Liver (tissue), 8 donors: ENCODE measurements at regions not wholly inside any gene's neighbourhood (a gene's known extent, or its start where the extent isn't known, plus 50 kb on each side); places are given as distances from the start of the nearest gene placed in this dataset.

Experiments used
- DNase-seq: peaks from one replicate; pipeline ENCODE4 v3.0.0-alpha.2; 2017; ENCODE audit warnings: low spot score
- H3K27ac ChIP-seq, 2 donors: one replicate each; pipeline ENCODE4 v1.7.0; 2013; ENCODE audit warnings: inconsistent platforms in 2 of 2, low read length in 2 of 2, control low read depth in 1 of 2, low read depth in 1 of 2, mild to moderate bottlenecking in 1 of 2
- H3K27me3 ChIP-seq, 4 donors: one replicate each; pipeline versions ENCODE4 v1.6.1 to v1.7.0; 2013; ENCODE audit warnings: low read length in 3 of 4, inconsistent platforms in 1 of 4, mild to moderate bottlenecking in 1 of 4, moderate library complexity in 1 of 4; ENCODE audit not compliant: control insufficient read depth in 4 of 4, insufficient read depth in 4 of 4
- H3K36me3 ChIP-seq, 4 donors: one replicate each; pipeline versions ENCODE4 v1.6.1 to v1.7.0; 2013; ENCODE audit warnings: low read length in 3 of 4, mild to moderate bottlenecking in 3 of 4, low read depth in 1 of 4, moderate library complexity in 1 of 4; ENCODE audit not compliant: control insufficient read depth in 4 of 4, insufficient read depth in 3 of 4
- H3K4me1 ChIP-seq, 4 donors: one replicate each; pipeline versions ENCODE4 v1.6.1 to v1.7.0; 2013; ENCODE audit warnings: low read length in 3 of 4, mild to moderate bottlenecking in 3 of 4, moderate library complexity in 1 of 4; ENCODE audit not compliant: control insufficient read depth in 4 of 4, insufficient read depth in 4 of 4
- H3K4me3 ChIP-seq, 3 donors: one replicate each; pipeline versions ENCODE4 v1.6.1 to v1.7.0; 2013; ENCODE audit warnings: low read length in 3 of 3, control low read depth in 1 of 3, low read depth in 1 of 3, mild to moderate bottlenecking in 1 of 3
- H3K9ac ChIP-seq, 2 donors: one replicate each; pipeline ENCODE4 v1.7.0; 2013; ENCODE audit warnings: low read length in 2 of 2, mild to moderate bottlenecking in 2 of 2, moderate library complexity in 2 of 2, control low read depth in 1 of 2, low read depth in 1 of 2
- H3K9me3 ChIP-seq, 4 donors: one replicate each; pipeline versions ENCODE4 v1.6.1 to v1.7.0; 2013; ENCODE audit warnings: low read length in 3 of 4; ENCODE audit not compliant: control insufficient read depth in 4 of 4
- EGR1 ChIP-seq, 2 donors: IDR thresholded peaks; 2 replicates each; pipeline ENCODE4 v1.6.1; 2016 to 2018; ENCODE audit warnings: antibody characterized with exemption in 2 of 2, low read depth in 2 of 2
- FOXA1 ChIP-seq: IDR thresholded peaks from 2 replicates; pipeline ENCODE4 v1.6.1; 2016; ENCODE audit warnings: antibody characterized with exemption
- FOXA2 ChIP-seq: IDR thresholded peaks from 2 replicates; pipeline ENCODE4 v1.6.1; 2016; ENCODE audit warnings: antibody characterized with exemption
- GABPA ChIP-seq, 2 donors: IDR thresholded peaks in 1 of 2; conservative IDR thresholded peaks in 1 of 2; 2 replicates each; pipeline ENCODE4 v1.6.1; 2016; ENCODE audit warnings: antibody characterized with exemption in 2 of 2, mild to moderate bottlenecking in 1 of 2, moderate library complexity in 1 of 2
- HNF4A ChIP-seq, 2 donors: conservative IDR thresholded peaks; 2 replicates each; pipeline ENCODE4 v1.6.1; 2016; ENCODE audit warnings: antibody characterized with exemption in 2 of 2, mild to moderate bottlenecking in 2 of 2
- HNF4G ChIP-seq: IDR thresholded peaks from 2 replicates; pipeline ENCODE4 v1.6.1; 2016; ENCODE audit warnings: antibody characterized with exemption
- JUND ChIP-seq, 2 donors: IDR thresholded peaks; 2 replicates each; pipeline ENCODE4 v1.6.1; 2016; ENCODE audit warnings: antibody characterized with exemption in 2 of 2
- MAX ChIP-seq: IDR thresholded peaks from 2 replicates; pipeline ENCODE4 v1.6.1; 2016; ENCODE audit warnings: antibody characterized with exemption
- NR2F2 ChIP-seq: IDR thresholded peaks from 2 replicates; pipeline ENCODE4 v1.6.1; 2016; ENCODE audit warnings: antibody characterized with exemption
- RAD21 ChIP-seq, 2 donors: IDR thresholded peaks; 2 replicates each; pipeline ENCODE4 v1.6.1; 2016; ENCODE audit warnings: antibody characterized with exemption in 2 of 2, mild to moderate bottlenecking in 2 of 2
- RXRA ChIP-seq, 2 donors: IDR thresholded peaks; 2 replicates each; pipeline ENCODE4 v1.6.1; 2017 to 2018; ENCODE audit warnings: antibody characterized with exemption in 2 of 2, mild to moderate bottlenecking in 1 of 2
- SP1 ChIP-seq: IDR thresholded peaks from 2 replicates; pipeline ENCODE4 v1.6.1; 2018; ENCODE audit warnings: antibody characterized with exemption, mild to moderate bottlenecking
- TAF1 ChIP-seq: conservative IDR thresholded peaks from 2 replicates; pipeline ENCODE4 v1.6.1; 2016; ENCODE audit warnings: antibody characterized with exemption, mild to moderate bottlenecking
- YY1 ChIP-seq: IDR thresholded peaks from 2 replicates; pipeline ENCODE4 v1.6.1; 2016; ENCODE audit warnings: antibody characterized with exemption, mild to moderate bottlenecking
- WGBS: extraction: QIAGEN DNeasy Blood & Tissue Kit; methylation state at CpG from one replicate; pipeline ENCODE4 v1.1.7; 2013; 5-methylcytosine and 5-hydroxymethylcytosine counted together
- TF ChIP-seq, protein P1 (sequence below): IDR thresholded peaks from 2 replicates; pipeline ENCODE4 v1.6.1; 2016; ENCODE audit warnings: antibody characterized with exemption, mild to moderate bottlenecking
- TF ChIP-seq, protein P2 (sequence below): fragments of 150-350 bp; IDR thresholded peaks from 2 replicates; pipeline ENCODE4 v1.5.1; 2017; ENCODE audit warnings: improper control_type of control experiment, low read depth, low read length; ENCODE audit not compliant: missing input control
- TF ChIP-seq, protein P3 (sequence below): IDR thresholded peaks from 2 replicates; pipeline ENCODE4 v1.6.1; 2016; ENCODE audit warnings: antibody characterized with exemption
- TF ChIP-seq, protein P4 (sequence below): IDR thresholded peaks from 2 replicates; pipeline ENCODE4 v1.6.1; 2016; ENCODE audit warnings: antibody characterized with exemption
- donor health status: healthy.
- donor health status: healthy.
- donor health status: healthy.
- donor health status: healthy.
- donor health status: healthy.

GRCh38 chr1:233728721-233729120 lies 114.8 kb downstream of the KCNK1 start:
- Histone ChIP-seq H3K27ac (no peak overlapping the region), H3K4me3 (no peak overlapping the region), H3K27me3 (no peaks in the 10 kb centered on the region), H3K4me1 (no peaks in the 10 kb centered on the region), H3K36me3 (no peaks in the 10 kb centered on the region), H3K9ac (no peak overlapping the region), H3K9me3 (no peaks in the 10 kb centered on the region)
- 83% methylated on average over 4 of the region's 4 CpGs for WGBS
- TF ChIP-seq NR2F2 (no peak), MAX (no peak), GABPA (IDR thresholded peaks at IDR 0.05 in 1 of 2, conservative IDR thresholded peaks at IDR 0.05 in 1 of 2) (no peak), RAD21 (IDR thresholded peaks at IDR 0.05) (no peak)
- no peak for DNase-seq

- Histone ChIP-seq H3K36me3 (no peaks in the 10 kb centered on the region), H3K9ac (no peak overlapping the region), H3K9me3 (no peaks in the 10 kb centered on the region), H3K4me3 (no peak overlapping the region), H3K27me3 (no peaks in the 10 kb centered on the region), H3K4me1 (no peaks in the 10 kb centered on the region), H3K27ac (no peak overlapping the region)
- WGBS = 93% methylated on average over 5 of the region's 5 CpGs
- TF ChIP-seq, protein P1, sequence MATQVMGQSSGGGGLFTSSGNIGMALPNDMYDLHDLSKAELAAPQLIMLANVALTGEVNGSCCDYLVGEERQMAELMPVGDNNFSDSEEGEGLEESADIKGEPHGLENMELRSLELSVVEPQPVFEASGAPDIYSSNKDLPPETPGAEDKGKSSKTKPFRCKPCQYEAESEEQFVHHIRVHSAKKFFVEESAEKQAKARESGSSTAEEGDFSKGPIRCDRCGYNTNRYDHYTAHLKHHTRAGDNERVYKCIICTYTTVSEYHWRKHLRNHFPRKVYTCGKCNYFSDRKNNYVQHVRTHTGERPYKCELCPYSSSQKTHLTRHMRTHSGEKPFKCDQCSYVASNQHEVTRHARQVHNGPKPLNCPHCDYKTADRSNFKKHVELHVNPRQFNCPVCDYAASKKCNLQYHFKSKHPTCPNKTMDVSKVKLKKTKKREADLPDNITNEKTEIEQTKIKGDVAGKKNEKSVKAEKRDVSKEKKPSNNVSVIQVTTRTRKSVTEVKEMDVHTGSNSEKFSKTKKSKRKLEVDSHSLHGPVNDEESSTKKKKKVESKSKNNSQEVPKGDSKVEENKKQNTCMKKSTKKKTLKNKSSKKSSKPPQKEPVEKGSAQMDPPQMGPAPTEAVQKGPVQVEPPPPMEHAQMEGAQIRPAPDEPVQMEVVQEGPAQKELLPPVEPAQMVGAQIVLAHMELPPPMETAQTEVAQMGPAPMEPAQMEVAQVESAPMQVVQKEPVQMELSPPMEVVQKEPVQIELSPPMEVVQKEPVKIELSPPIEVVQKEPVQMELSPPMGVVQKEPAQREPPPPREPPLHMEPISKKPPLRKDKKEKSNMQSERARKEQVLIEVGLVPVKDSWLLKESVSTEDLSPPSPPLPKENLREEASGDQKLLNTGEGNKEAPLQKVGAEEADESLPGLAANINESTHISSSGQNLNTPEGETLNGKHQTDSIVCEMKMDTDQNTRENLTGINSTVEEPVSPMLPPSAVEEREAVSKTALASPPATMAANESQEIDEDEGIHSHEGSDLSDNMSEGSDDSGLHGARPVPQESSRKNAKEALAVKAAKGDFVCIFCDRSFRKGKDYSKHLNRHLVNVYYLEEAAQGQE = no peak
- TF ChIP-seq, protein P2, sequence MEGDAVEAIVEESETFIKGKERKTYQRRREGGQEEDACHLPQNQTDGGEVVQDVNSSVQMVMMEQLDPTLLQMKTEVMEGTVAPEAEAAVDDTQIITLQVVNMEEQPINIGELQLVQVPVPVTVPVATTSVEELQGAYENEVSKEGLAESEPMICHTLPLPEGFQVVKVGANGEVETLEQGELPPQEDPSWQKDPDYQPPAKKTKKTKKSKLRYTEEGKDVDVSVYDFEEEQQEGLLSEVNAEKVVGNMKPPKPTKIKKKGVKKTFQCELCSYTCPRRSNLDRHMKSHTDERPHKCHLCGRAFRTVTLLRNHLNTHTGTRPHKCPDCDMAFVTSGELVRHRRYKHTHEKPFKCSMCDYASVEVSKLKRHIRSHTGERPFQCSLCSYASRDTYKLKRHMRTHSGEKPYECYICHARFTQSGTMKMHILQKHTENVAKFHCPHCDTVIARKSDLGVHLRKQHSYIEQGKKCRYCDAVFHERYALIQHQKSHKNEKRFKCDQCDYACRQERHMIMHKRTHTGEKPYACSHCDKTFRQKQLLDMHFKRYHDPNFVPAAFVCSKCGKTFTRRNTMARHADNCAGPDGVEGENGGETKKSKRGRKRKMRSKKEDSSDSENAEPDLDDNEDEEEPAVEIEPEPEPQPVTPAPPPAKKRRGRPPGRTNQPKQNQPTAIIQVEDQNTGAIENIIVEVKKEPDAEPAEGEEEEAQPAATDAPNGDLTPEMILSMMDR = no peak
- TF ChIP-seq HNF4A (conservative IDR thresholded peaks at IDR 0.05) (no peak), GABPA (IDR thresholded peaks at IDR 0.05 in 1 of 2, conservative IDR thresholded peaks at IDR 0.05 in 1 of 2) (no peak), SP1 (no peak), MAX (no peak), FOXA2 (no peak), FOXA1 (no peak), NR2F2 (no peak), YY1 (no peak), HNF4G (no peak), RXRA (IDR thresholded peaks at IDR 0.05) (no peak), JUND (IDR thresholded peaks at IDR 0.05) (no peak), RAD21 (IDR thresholded peaks at IDR 0.05) (no peak), EGR1 (IDR thresholded peaks at IDR 0.05; ENCODE audit: low read depth in 2 of 2) (no peak), TAF1 (no peak)
- TF ChIP-seq, protein P3, sequence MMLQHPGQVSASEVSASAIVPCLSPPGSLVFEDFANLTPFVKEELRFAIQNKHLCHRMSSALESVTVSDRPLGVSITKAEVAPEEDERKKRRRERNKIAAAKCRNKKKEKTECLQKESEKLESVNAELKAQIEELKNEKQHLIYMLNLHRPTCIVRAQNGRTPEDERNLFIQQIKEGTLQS = no peak
- TF ChIP-seq, protein P4, sequence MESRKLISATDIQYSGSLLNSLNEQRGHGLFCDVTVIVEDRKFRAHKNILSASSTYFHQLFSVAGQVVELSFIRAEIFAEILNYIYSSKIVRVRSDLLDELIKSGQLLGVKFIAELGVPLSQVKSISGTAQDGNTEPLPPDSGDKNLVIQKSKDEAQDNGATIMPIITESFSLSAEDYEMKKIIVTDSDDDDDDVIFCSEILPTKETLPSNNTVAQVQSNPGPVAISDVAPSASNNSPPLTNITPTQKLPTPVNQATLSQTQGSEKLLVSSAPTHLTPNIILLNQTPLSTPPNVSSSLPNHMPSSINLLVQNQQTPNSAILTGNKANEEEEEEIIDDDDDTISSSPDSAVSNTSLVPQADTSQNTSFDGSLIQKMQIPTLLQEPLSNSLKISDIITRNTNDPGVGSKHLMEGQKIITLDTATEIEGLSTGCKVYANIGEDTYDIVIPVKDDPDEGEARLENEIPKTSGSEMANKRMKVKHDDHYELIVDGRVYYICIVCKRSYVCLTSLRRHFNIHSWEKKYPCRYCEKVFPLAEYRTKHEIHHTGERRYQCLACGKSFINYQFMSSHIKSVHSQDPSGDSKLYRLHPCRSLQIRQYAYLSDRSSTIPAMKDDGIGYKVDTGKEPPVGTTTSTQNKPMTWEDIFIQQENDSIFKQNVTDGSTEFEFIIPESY = no peak
- no peak for DNase-seq
Observed at GRCh38 chr1:233730380-233730779, 116.5 kb downstream of the KCNK1 start.
